ENCODE measurements at regions not wholly inside any gene's neighbourhood (a gene's known extent, or its start where the extent isn't known, plus 50 kb on each side); places are given as distances from the start of the nearest gene placed in this dataset.

DNA sequence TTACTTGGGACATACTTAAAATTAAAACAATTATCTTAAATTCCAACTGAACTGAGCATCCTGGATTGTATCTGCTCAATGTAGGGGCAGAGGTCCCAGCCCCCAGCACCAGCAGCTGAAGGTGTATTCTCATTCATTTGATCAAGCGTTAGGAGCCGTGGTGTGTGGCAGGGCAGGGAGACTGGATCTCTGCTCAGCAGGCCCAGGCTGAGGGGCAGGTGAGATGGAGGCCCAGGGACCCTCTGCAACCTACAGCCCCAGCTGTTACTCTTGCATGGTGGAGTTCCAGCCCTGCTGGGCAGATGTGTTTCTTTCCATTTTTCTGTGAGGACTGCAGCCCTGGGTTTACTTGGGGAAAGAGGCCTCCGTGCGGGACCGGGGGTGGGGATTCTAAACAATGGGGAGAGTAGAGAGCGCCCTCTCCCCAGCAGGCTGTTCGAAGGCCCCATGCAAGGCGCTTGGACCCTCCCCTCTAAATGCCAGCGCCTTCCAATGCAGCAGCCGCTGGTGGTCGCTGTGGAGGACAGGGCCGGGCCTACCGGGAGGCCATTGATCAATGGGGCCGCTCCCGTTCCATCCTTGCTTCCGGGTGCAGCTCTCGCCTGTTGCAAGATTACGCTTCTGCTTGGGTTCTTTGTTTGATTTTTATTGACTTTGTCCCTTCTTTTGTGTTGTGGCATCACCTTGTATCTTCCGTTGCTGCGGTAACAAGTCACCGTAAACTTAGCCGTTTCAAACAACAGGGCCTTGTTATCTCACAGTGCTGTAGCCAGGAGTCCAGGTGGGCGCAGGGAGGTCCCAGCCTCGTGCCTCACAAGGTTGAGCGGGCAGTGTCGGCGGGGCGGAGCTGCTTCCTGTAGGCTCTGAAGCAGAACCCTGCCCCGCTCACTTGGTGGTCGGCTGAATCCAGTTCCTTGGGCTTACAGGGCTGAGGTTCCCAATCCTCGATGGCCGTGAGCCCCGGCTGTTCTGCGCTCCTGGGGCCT, 134.8 kb upstream of the PHACTR3 start:
- Mint-ChIP-seq H3K9me3 (ENCODE audit: unreplicated experiment) (no peaks in the 10 kb centered on the region), H3K27ac (ENCODE audit: unreplicated experiment) (no peak overlapping the region)
- no peak for TF ChIP-seq CTCF (IDR thresholded peaks at IDR 0.05; ENCODE audit: unreplicated experiment)

DNA sequence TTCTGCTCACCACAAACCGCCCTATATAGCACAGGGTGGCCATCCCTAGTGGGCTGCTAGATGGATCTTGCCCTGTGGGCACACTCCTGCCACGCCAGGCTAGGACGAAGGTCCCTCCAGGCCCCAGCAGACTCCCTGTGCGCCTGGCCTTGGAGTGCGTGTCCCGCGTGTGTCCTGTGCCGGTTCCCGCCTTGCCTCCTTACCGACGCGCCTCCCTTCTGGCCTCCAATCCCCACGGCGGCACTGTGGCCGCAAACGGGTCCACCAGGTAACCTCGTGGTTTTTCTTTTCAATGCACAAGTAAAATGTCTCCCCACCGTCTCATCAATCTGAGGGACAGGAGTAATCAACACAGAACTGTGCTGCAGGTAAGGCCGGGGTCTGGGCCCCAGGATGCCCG, 133.8 kb upstream of the PHACTR3 start:
- Mint-ChIP-seq H3K27ac (ENCODE audit: unreplicated experiment) (no peak overlapping the region), H3K4me1 (ENCODE audit: unreplicated experiment) (no peaks in the 10 kb centered on the region), H3K36me3 (ENCODE audit: low read depth, unreplicated experiment) (no peaks in the 10 kb centered on the region), H3K9me3 (ENCODE audit: unreplicated experiment) (no peaks in the 10 kb centered on the region), H3K27me3 (ENCODE audit: unreplicated experiment) (no peaks in the 10 kb centered on the region), H3K4me3 (ENCODE audit: unreplicated experiment) (no peak overlapping the region)
- no peak for DNase-seq (ENCODE audit: low spot score)
- TF ChIP-seq CTCF (IDR thresholded peaks at IDR 0.05; ENCODE audit: unreplicated experiment) = no peak

More for the DNA sequence above, 134.8 kb upstream of the PHACTR3 start:
- Mint-ChIP-seq H3K4me3 (ENCODE audit: unreplicated experiment) (no peak overlapping the region), H3K27me3 (ENCODE audit: unreplicated experiment) (no peaks in the 10 kb centered on the region), H3K4me1 (ENCODE audit: unreplicated experiment) (no peaks in the 10 kb centered on the region), H3K36me3 (ENCODE audit: low read depth, unreplicated experiment) (no peaks in the 10 kb centered on the region)
- DNase-seq (ENCODE audit: low spot score) = no peak

- no peaks in the 10 kb centered on the region for H3K36me3 Mint-ChIP-seq (ENCODE audit: low read depth, unreplicated experiment)
- no peaks in the 10 kb centered on the region for H3K27me3 Mint-ChIP-seq (ENCODE audit: unreplicated experiment)
- H3K27ac Mint-ChIP-seq (ENCODE audit: unreplicated experiment) = no peak overlapping the region
- no peak for TF ChIP-seq CTCF (IDR thresholded peaks at IDR 0.05; ENCODE audit: unreplicated experiment)
- H3K4me1 Mint-ChIP-seq (ENCODE audit: unreplicated experiment) = no peaks in the 10 kb centered on the region
- no peak overlapping the region for H3K4me3 Mint-ChIP-seq (ENCODE audit: unreplicated experiment)
- no peaks in the 10 kb centered on the region for H3K9me3 Mint-ChIP-seq (ENCODE audit: unreplicated experiment)
- no peak for DNase-seq (ENCODE audit: low spot score)
These were observed 132.5 kb upstream of the PHACTR3 start for GRCh38 chr20:59471653-59472421.

- Mint-ChIP-seq H3K9me3 (ENCODE audit: unreplicated experiment) (no peaks in the 10 kb centered on the region), H3K27me3 (ENCODE audit: unreplicated experiment) (no peaks in the 10 kb centered on the region), H3K4me3 (ENCODE audit: unreplicated experiment) (no peak overlapping the region), H3K27ac (ENCODE audit: unreplicated experiment) (no peak overlapping the region), H3K4me1 (ENCODE audit: unreplicated experiment) (no peaks in the 10 kb centered on the region), H3K36me3 (ENCODE audit: low read depth, unreplicated experiment) (no peaks in the 10 kb centered on the region)
- DNase-seq (ENCODE audit: low spot score) = no peak
- TF ChIP-seq CTCF (IDR thresholded peaks at IDR 0.05; ENCODE audit: unreplicated experiment) = no peak
These were observed 130.6 kb upstream of the PHACTR3 start for GRCh38 chr20:59473742-59474141.
